ENCODE measurements at regions not wholly inside any gene's neighbourhood (a gene's known extent, or its start where the extent isn't known, plus 50 kb on each side); places are given as distances from the start of the nearest gene placed in this dataset.

DNA sequence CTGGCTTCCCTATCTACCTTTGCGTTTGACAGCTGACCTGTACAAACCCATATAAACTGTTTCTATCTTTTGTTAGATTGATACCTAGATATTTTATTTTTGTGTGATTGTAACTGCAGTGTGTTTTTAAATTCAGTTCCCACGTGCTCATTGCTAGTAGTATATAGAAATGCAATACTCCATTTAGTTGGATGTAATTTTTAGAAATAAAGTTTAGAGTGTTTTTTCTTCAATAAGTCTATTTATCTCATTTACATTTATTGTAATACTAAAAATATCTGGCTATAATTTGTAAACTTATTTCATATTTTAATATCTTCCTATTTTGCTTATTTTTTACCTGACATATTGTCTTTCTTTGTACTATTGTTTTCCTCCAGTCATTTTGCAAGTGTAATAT is 329.7 kb upstream of the ADARB2 start:
- no peak for TF ChIP-seq CTCF (IDR thresholded peaks at IDR 0.05; ENCODE audit: insufficient read depth, low read length, poor library complexity, severe bottlenecking)
- no peak for TF ChIP-seq EZH2phosphoT487 (conservative IDR thresholded peaks at IDR 0.05; ENCODE audit: low read length)

Measured in SU-DHL-6 (cell line).